GM12872 (cell line): ENCODE measurements at regions not wholly inside any gene's neighbourhood (a gene's known extent, or its start where the extent isn't known, plus 50 kb on each side); places are given as distances from the start of the nearest gene placed in this dataset.

Experiments
- TF ChIP-seq, protein P1 (sequence below): IDR thresholded peaks from 3 replicates; pipeline ENCODE4 v1.5.1; 2011; ENCODE audit warnings: low read depth, mild to moderate bottlenecking, low read length, moderate library complexity; ENCODE audit not compliant: insufficient read depth

DNA sequence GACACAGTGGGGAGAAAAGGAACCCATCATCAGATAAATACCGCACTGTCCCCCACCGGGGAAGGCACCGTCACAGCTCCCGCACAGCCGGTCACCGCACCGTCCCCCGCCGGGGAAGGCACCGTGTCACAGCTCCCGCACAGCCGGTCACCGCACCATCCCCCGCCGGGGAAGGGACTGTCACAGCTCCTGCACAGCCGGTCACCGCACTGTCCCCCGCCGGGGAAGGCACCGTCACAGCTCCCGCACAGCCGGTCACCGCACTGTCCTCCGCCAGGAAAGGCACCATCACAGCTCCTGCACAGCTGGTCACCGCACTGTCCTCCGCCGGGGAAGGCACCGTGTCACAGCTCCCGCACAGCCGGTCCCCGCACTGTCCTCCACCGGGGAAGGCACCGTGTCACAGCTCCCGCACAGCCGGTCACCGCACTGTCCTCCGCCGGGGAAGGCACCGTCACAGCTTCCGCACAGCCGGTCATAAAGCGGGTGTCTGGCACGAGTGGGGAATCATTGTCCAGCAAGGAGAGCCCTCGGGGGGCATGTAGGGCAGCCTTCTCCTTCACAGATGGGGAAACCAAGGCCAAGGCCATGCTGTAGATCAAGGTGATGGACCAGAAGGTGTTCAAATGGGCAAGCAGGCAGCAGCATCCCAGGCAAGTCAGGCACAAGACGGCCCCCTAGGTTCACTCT, 280.1 kb downstream of the NPHP4 start:
- TF ChIP-seq, protein P1, sequence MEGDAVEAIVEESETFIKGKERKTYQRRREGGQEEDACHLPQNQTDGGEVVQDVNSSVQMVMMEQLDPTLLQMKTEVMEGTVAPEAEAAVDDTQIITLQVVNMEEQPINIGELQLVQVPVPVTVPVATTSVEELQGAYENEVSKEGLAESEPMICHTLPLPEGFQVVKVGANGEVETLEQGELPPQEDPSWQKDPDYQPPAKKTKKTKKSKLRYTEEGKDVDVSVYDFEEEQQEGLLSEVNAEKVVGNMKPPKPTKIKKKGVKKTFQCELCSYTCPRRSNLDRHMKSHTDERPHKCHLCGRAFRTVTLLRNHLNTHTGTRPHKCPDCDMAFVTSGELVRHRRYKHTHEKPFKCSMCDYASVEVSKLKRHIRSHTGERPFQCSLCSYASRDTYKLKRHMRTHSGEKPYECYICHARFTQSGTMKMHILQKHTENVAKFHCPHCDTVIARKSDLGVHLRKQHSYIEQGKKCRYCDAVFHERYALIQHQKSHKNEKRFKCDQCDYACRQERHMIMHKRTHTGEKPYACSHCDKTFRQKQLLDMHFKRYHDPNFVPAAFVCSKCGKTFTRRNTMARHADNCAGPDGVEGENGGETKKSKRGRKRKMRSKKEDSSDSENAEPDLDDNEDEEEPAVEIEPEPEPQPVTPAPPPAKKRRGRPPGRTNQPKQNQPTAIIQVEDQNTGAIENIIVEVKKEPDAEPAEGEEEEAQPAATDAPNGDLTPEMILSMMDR: no peak

DNA sequence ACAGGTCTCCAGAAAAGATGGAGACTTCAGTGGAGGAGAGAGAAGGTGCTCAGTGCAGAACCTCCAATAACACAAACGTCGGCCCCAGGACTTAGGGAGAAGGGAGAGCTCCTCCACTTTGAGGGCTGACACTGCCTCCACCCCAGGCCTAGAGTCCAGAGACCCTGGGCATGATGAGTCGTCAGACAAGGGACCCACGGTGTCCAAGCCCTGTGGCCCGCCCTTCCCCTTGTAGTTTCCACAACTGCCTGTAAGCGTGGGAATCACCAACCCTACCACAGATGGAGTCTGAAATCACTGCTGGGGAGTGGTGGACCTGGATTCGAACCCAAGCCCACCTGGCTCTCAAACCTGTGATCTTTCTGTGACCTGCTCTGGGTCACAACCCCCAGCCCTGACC, 281.1 kb downstream of the NPHP4 start:
- TF ChIP-seq, protein P1: no peak

DNA sequence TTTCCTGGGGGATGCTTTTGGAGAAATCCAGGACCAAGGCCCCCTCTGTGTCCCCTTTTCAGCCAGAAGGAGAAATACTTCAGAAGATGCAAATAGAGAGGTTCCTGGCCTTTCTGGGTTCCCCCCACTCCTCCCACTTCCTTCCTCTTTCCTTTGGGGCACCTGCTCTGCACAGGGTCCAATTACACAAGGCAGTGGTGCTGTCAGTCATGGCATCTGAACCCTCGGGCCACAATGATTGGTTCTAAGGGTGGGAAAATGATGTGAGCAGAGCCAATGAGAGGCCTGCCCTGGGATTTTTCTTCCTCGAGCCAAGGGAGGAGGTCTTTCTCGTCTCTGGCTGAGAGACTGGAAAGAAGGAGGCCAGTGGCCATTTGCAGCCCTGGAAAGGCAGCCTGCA, 282.2 kb downstream of the NPHP4 start:
- TF ChIP-seq, protein P1: no peak

DNA sequence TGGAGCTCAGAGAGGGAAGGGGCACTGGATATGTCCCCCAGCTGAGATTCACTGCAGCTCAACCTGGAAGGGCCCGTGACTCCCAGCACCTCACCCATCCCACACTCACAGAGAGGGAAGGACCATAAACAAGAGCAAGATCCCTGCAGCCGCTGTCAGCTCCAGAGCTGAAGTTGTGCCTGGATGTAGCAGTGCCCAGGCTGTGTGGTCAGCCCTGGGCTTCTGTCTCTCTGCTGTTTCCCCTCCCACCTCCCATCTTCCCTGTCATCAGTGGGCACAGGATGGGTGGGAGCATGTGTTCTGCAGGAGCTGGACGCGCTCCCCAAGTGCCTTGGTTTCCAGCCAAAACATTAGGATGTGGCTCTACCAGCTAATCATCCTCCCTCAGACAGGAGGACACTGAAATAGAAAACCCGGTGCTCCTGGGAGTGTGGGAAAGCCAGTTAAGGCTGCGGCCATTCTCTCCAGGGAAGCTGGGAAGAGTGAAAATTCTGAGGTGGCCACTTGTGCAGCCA, 282.7 kb downstream of the NPHP4 start:
- TF ChIP-seq, protein P1: no peak

DNA sequence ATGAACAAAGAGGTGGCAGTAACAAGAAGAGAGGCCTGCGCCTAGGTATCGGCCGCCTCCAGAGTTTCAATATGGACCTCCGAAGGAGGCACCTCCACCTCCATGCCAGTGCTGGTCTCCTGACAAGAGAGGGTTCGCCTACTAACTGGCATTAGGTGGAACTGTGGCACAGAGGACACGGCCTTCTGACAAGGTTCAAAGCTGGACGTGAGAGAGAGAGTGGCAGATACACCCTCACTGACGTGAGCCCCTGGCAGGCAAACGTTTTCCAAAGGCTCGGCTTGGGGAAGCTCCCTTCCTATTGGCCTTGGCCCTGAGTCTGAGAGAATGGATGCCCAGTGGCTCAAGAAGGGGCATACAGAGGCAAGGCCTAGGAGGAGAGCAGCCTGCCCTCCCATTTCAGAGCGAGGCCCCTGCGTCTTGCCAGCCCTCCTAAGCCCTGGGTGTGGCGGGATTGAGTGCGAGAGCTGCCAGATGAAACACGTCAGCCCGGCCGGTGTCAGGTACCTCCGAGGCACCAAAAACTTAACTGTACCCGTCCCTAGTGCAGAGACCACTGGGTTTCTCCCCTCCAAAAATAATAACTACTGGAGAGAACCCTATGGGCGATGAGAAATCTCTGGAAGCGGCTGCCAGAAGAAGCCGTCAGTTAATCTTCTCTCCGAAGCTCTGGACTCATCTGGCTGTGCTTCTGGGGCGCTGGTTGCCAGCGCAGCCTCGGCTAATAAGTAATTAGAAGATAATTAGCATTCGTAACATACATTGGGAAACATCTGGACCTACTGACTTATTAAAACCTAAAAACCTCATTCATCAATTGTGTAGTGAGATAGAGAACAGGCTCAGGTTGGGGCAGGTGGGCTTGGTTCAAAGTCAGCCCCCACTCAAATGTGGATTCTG, 283.6 kb downstream of the NPHP4 start:
- TF ChIP-seq, protein P1: no peak

DNA sequence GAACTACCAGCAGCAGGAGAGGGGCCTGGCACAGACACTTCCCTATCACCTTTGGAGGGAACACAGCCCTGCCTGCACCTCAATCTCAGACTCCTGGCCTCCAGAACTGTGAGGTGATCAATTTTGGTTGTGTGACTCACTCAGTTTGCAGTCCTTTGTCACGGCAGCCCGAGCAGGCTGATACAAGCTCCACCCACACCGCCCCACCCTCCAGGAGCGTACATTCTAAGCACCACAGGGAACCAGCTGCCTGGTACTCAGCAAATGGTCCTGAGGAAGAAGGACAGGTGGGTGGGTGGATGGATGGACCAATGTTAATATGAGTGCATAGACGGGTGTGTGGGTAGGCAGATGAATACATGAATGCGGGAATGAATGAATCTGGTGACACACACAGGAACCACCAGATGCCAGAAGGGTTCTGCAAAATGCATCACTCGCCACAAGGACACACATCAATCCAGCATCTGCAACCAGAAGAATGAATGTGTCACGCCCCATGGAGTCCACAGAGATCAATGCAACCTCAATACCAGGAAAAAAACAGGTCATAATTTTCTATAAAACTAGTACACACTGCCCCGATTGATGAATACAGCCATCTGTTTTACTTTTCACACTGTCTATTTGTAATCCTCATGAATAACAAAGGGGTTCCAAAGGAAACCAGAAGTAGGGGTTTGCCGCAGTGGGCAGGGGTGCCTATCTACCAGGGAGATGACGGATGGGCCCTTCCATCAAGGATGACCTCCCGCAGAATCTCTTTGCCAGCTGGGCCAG, 284.5 kb downstream of the NPHP4 start:
- TF ChIP-seq, protein P1: no peak

DNA sequence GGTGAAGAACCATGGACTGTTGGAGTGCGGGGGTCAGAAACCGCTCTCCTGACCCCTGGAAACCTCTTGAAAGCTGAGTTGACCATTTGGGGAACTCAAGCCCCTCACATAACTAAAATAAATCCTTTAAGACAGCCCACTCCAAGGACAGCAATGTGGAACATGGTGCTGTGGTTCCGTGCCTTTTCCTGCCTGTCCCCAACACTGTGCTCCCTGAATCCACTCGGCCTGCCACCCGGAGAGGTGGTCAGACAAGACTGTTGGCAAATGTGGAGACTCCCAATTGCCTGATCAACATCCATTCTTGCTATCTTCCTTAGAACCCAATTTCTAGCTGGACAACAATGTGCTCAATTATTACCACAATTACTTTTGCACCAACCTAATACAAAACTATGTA, 286.0 kb downstream of the NPHP4 start:
- TF ChIP-seq, protein P1: no peak
